Prostate gland (tissue), 2 donors: ENCODE measurements at regions not wholly inside any gene's neighbourhood (a gene's known extent, or its start where the extent isn't known, plus 50 kb on each side); places are given as distances from the start of the nearest gene placed in this dataset.

Source experiments
- DNase-seq: peaks from one replicate; pipeline ENCODE4 v3.0.0-alpha.2; 2019; ENCODE audit warnings: low spot score
- H3K27ac ChIP-seq, 2 donors: fragments of 200-600 bp; sonication (generic); 2 replicates each; pipeline ENCODE4 v1.5.1; 2017 to 2019
- H3K27me3 ChIP-seq: fragments of 200-600 bp; sonication (generic); replicated peaks from 2 replicates; pipeline ENCODE4 v1.5.1; 2019; ENCODE audit not compliant: insufficient read depth
- H3K36me3 ChIP-seq, 2 donors: fragments of 200-600 bp; sonication (generic); 1 replicate in 1 of 2; 2 replicates in 1 of 2; pipeline versions ENCODE4 v1.5.1 to v1.8.1; 2017 to 2019
- H3K4me1 ChIP-seq: fragments of 200-600 bp; sonication (generic); replicated peaks from 2 replicates; pipeline ENCODE4 v1.5.1; 2019
- H3K4me3 ChIP-seq, 2 donors: fragments of 200-600 bp; sonication (generic); 2 replicates each; pipeline ENCODE4 v1.5.1; 2017 to 2019
- H3K9me3 ChIP-seq: fragments of 200-600 bp; sonication (generic); 2 replicates; pipeline ENCODE4 v1.5.1; 2017
- POLR2A ChIP-seq: fragments of 450-650 bp; IDR thresholded peaks from one replicate; pipeline ENCODE4 v1.6.1; 2016; ENCODE audit warnings: antibody characterized with exemption, mild to moderate bottlenecking
- POLR2AphosphoS5 ChIP-seq: sonication (generic); formaldehyde crosslinking; IDR thresholded peaks from one replicate; pipeline ENCODE4 v1.6.1; 2017; ENCODE audit warnings: antibody characterized with exemption
- WGBS: methylation state at CpG from one replicate; pipeline ENCODE4 v1.1.5; 2018; 5-methylcytosine and 5-hydroxymethylcytosine counted together
- intact Hi-C: fragments of 100-400 bp; cut with DNase I; formaldehyde crosslinking; loops from one replicate; pipeline ENCODE4 v1.14.2; 2022
- TF ChIP-seq, protein P1 (sequence below), 4 experiments: fragments of 200-600 bp in 2 of 4; fragments of 450-650 bp in 2 of 4; sonication (generic) in 2 of 4; IDR thresholded peaks; 1 replicate in 3 of 4; 2 replicates in 1 of 4; pipeline ENCODE4 v1.5.1; 2016 to 2019; ENCODE audit warnings: antibody characterized with exemption in 4 of 4, mild to moderate bottlenecking in 2 of 4, moderate library complexity in 2 of 4

DNA sequence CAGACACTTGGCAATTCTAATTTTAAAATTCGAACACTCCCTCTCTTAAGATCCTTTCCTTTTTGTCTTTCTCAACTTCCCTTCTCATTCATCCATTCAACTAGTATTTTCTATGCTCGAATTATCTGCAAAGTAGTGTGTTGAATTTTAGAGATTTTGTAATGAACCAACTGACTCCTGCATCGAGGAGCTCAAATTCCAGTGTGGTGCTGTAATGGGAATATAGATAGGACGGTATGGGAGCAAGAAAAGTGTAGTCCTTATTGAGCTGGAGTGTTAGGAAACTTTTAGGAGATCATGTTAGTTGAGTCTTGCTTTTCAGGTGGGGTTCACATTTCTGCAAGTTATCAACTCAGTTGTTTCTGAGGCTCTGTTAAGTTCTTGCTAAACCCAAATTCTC, 897.5 kb downstream of the TTLL7 start:
- intact Hi-C loops = no loop called here
- TF ChIP-seq POLR2A = no peak
- TF ChIP-seq, protein P1, sequence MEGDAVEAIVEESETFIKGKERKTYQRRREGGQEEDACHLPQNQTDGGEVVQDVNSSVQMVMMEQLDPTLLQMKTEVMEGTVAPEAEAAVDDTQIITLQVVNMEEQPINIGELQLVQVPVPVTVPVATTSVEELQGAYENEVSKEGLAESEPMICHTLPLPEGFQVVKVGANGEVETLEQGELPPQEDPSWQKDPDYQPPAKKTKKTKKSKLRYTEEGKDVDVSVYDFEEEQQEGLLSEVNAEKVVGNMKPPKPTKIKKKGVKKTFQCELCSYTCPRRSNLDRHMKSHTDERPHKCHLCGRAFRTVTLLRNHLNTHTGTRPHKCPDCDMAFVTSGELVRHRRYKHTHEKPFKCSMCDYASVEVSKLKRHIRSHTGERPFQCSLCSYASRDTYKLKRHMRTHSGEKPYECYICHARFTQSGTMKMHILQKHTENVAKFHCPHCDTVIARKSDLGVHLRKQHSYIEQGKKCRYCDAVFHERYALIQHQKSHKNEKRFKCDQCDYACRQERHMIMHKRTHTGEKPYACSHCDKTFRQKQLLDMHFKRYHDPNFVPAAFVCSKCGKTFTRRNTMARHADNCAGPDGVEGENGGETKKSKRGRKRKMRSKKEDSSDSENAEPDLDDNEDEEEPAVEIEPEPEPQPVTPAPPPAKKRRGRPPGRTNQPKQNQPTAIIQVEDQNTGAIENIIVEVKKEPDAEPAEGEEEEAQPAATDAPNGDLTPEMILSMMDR (IDR thresholded peaks at IDR 0.05) = no peak
- TF ChIP-seq POLR2AphosphoS5 = no peak
- DNase-seq = no peak
- WGBS = 87% methylated on average over 4 of the region's 4 CpGs
- H3K36me3 ChIP-seq = no peaks in the 10 kb centered on the region
- H3K27me3 ChIP-seq = no peaks in the 10 kb centered on the region
- no peak overlapping the region for H3K4me3 ChIP-seq
- no peaks in the 10 kb centered on the region for H3K9me3 ChIP-seq
- no peak overlapping the region for H3K27ac ChIP-seq
- no peaks in the 10 kb centered on the region for H3K4me1 ChIP-seq

DNA sequence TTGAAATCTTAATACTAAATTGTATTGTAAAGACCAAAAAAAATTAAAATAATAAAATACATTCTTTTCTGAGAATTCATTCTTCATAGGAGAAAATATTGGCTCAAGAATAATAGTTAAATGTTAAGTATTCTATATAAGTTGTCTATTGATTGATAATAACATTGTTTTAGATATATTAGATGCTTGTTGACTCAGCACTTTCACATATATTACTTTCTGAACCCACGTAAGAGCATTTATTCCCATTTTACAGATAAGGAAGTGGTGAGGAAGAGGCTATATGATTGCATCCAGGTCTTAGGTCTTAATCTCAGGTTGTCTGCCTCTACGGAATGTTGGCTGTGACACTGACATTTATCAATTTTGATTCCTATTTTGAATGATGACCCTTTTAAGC, 898.8 kb downstream of the TTLL7 start:
- Histone ChIP-seq H3K27ac (no peak overlapping the region), H3K4me3 (no peak overlapping the region), H3K4me1 (no peaks in the 10 kb centered on the region), H3K36me3 (no peaks in the 10 kb centered on the region), H3K9me3 (no peaks in the 10 kb centered on the region), H3K27me3 (no peaks in the 10 kb centered on the region)
- intact Hi-C loops = no loop called here
- 72% methylated on average over 2 of the region's 2 CpGs for WGBS
- TF ChIP-seq POLR2A (no peak), POLR2AphosphoS5 (no peak)
- DNase-seq = no peak

DNA sequence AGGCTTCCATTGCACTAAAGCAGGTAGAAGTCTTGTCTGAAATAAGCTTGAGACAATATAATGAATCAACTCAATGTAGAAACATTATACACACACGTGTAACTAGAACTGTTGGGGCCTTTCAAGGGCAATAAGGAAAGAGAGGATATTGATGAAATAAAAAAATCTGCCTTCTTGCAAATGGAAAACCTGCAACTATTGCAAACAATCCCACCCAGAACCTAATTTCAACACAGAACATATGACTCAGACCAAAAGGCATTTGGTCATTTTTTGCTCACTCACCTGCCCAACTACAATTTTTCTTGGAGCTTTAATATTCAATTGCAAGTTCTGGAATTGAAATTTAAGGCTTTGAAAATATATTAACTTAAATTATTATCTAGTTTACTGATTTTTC, 900.1 kb downstream of the TTLL7 start:
- no peak overlapping the region for H3K4me3 ChIP-seq
- intact Hi-C loops = no loop called here
- no peak for DNase-seq
- no peaks in the 10 kb centered on the region for H3K4me1 ChIP-seq
- no peaks in the 10 kb centered on the region for H3K27me3 ChIP-seq
- H3K9me3 ChIP-seq = no peaks in the 10 kb centered on the region
- no peaks in the 10 kb centered on the region for H3K36me3 ChIP-seq
- WGBS = 68% methylated on average over 1 of the region's 1 CpG
- TF ChIP-seq POLR2A (no peak), POLR2AphosphoS5 (no peak)
- TF ChIP-seq, protein P1 (IDR thresholded peaks at IDR 0.05) = no peak
- H3K27ac ChIP-seq = no peak overlapping the region

DNA sequence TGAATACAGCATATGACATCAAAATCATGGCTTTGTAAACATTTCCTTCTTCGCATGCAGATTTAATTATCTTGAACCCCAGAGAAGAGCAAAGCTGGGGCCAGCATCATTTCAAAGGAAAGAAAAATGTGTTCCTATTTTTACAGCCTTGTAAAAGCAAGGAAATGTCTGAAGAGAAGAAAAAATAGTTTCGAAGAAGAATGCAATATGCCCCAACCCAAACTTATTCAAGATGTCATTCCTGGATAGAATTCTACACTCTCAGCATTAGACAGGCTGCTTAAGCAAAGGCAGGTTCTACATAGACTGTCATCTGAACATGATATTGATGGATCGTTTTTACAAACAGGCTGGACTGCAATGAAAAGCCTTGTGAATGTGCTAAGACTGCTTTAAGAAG, 900.8 kb downstream of the TTLL7 start:
- Histone ChIP-seq H3K27ac (no peak overlapping the region), H3K27me3 (no peaks in the 10 kb centered on the region), H3K36me3 (no peaks in the 10 kb centered on the region), H3K4me1 (no peaks in the 10 kb centered on the region), H3K4me3 (no peak overlapping the region), H3K9me3 (no peaks in the 10 kb centered on the region)
- TF ChIP-seq, protein P1 (IDR thresholded peaks at IDR 0.05) = no peak
- TF ChIP-seq POLR2A (no peak), POLR2AphosphoS5 (no peak)
- DNase-seq = no peak
- WGBS = 12% methylated on average over 3 of the region's 3 CpGs
- intact Hi-C loops = no loop called here

DNA sequence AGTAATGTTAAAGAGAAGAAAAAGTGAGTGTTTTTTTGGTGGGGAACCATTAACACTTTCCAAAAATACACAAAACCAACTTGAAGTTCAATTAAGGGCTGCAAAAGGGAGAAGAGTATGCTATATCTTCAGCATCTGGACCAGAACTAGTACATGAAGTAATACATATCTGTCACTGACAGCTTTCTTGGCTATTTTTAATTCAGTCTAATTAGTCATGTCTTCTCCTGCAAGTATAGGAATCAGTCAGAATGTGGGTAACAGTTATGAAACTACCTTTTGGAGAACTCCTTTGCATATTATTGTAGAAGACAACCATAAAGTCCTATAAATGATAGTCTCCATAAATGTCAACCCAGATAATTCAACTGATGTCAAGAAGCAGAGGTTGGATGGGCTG, 901.2 kb downstream of the TTLL7 start:
- Histone ChIP-seq H3K9me3 (no peaks in the 10 kb centered on the region), H3K27me3 (no peaks in the 10 kb centered on the region), H3K36me3 (no peaks in the 10 kb centered on the region), H3K27ac (no peak overlapping the region), H3K4me1 (no peaks in the 10 kb centered on the region), H3K4me3 (no peak overlapping the region)
- no peak for DNase-seq
- TF ChIP-seq POLR2AphosphoS5 = no peak
- no peak for TF ChIP-seq POLR2A
- TF ChIP-seq, protein P1 (IDR thresholded peaks at IDR 0.05) = no peak
- intact Hi-C loops = no loop called here
